ENCODE measurements at regions not wholly inside any gene's neighbourhood (a gene's known extent, or its start where the extent isn't known, plus 50 kb on each side); places are given as distances from the start of the nearest gene placed in this dataset.

GRCh38 chr18:8517276-8517675, 92.0 kb upstream of the RAB12 start (continued):
- TF ChIP-seq MNT (IDR thresholded peaks at IDR 0.05) (no peak), SMYD3 (CRISPR knock-in tag; IDR thresholded peaks at IDR 0.05) (no peak), NAIF1 (CRISPR knock-in tag; IDR thresholded peaks at IDR 0.05; ENCODE audit: borderline replicate concordance) (no peak), DRAP1 (CRISPR knock-in tag; IDR thresholded peaks at IDR 0.05) (no peak), BRF2 (CRISPR knock-in tag; IDR thresholded peaks at IDR 0.05) (no peak), ZNF639 (CRISPR knock-in tag; conservative IDR thresholded peaks at IDR 0.05) (no peak), ZNF709 (CRISPR knock-in tag; IDR thresholded peaks at IDR 0.05) (no peak), ZNF850 (CRISPR knock-in tag; conservative IDR thresholded peaks at IDR 0.05) (no peak)

GRCh38 chr18:8519102-8519501, 90.1 kb upstream of the RAB12 start:
- H3K79me2 ChIP-seq (ENCODE audit: insufficient read depth, low read length): no peaks in the 10 kb centered on the region
- TF ChIP-seq ZSCAN22 (CRISPR knock-in tag; IDR thresholded peaks at IDR 0.05): no peak
- TF ChIP-seq ZNF512 (CRISPR knock-in tag; IDR thresholded peaks at IDR 0.05): no peak
- TF ChIP-seq CCDC6 (CRISPR knock-in tag; IDR thresholded peaks at IDR 0.05): no peak
- no peak for TF ChIP-seq ZNF264 (CRISPR knock-in tag; IDR thresholded peaks at IDR 0.05)
- no peak for TF ChIP-seq CEBPG (CRISPR knock-in tag; IDR thresholded peaks at IDR 0.05)
- no peak for TF ChIP-seq ZNF839 (CRISPR knock-in tag; IDR thresholded peaks at IDR 0.05; ENCODE audit: borderline replicate concordance)
- TF ChIP-seq WIZ (CRISPR knock-in tag; IDR thresholded peaks at IDR 0.05): no peak
- no peak for TF ChIP-seq SMC3 (IDR thresholded peaks at IDR 0.05; ENCODE audit: low read length)

More at GRCh38 chr18:8519102-8519501, 90.1 kb upstream of the RAB12 start:
- CTCF ChIA-PET (ENCODE audit: low intra/inter-chr PET ratio, low total read pairs): no interaction called here
- peaks cover 0 to 32% of the 10 kb centered on the region in 2 experiments; a peak in 3 of 5 replicates for H3K27me3 ChIP-seq (ENCODE audit: control insufficient read depth in 1 of 2, insufficient read depth in 2 of 2, low read length in 2 of 2)
- H4K20me1 ChIP-seq (ENCODE audit: insufficient read depth, low read length): no peaks in the 10 kb centered on the region
- no TSS peak for BruUV-seq (replicated peaks)
- intact Hi-C loops (cut with micrococcal nuclease; ENCODE audit: unreplicated experiment): no loop called here
- in situ Hi-C loops (cut with HindIII; ENCODE audit: extremely low pct_ligation_motif_present, low pct_unique_long_range_greater_than_20kb): no loop called here
- H3K9ac ChIP-seq (ENCODE audit: insufficient read depth, low read depth, low read length): no peak overlapping the region
- no peaks in the 10 kb centered on the region for H3K36me3 ChIP-seq (replicated peaks in 1 of 2; ENCODE audit: control insufficient read depth in 1 of 2, insufficient read depth in 2 of 2, low read length in 2 of 2)
- H3K4me1 ChIP-seq (ENCODE audit: insufficient read depth, low read length): no peaks in the 10 kb centered on the region
- peaks cover 4% of the 10 kb centered on the region; the same call in 1 of the 2 replicates for H3K9me3 ChIP-seq (ENCODE audit: low read length)
- POLR2A ChIA-PET: no interaction called here
- FAIRE-seq (no peak), ATAC-seq (no peak), DNase-seq (ENCODE audit: low spot score) (no peak)
- no peak overlapping the region for H3K4me3 ChIP-seq (replicated peaks in 1 of 3; ENCODE audit: insufficient read depth in 1 of 3, low read depth in 2 of 3, low read length in 3 of 3)
- no peak overlapping the region for H3K4me2 ChIP-seq (ENCODE audit: low read depth, low read length)
- WGBS (ENCODE audit: low lambda C conversion rate): 0% methylated on average over 2 of the region's 2 CpGs
- no peak overlapping the region for H2AFZ ChIP-seq (ENCODE audit: low read length)
- no peak overlapping the region for H3K27ac ChIP-seq (ENCODE audit: extremely low read length, insufficient read depth, low read length)

Data from HepG2 (cell line).